ENCODE measurements at regions not wholly inside any gene's neighbourhood (a gene's known extent, or its start where the extent isn't known, plus 50 kb on each side); places are given as distances from the start of the nearest gene placed in this dataset.

GRCh38 chr1:219506936-219507335 is 106.0 kb downstream of the ZC3H11B start:
- no peak for TF ChIP-seq CTCF (IDR thresholded peaks at IDR 0.05; ENCODE audit: unreplicated experiment)
- no peaks in the 10 kb centered on the region for H3K36me3 Mint-ChIP-seq (ENCODE audit: low read depth, unreplicated experiment)
- no peak overlapping the region for H3K4me3 Mint-ChIP-seq (ENCODE audit: unreplicated experiment)
- H3K27me3 Mint-ChIP-seq (ENCODE audit: unreplicated experiment): no peaks in the 10 kb centered on the region
- DNase-seq (ENCODE audit: low spot score): no peak
- H3K9me3 Mint-ChIP-seq (ENCODE audit: unreplicated experiment): no peaks in the 10 kb centered on the region
- no peak overlapping the region for H3K27ac Mint-ChIP-seq (ENCODE audit: unreplicated experiment)
- no peaks in the 10 kb centered on the region for H3K4me1 Mint-ChIP-seq (ENCODE audit: unreplicated experiment)

DNA sequence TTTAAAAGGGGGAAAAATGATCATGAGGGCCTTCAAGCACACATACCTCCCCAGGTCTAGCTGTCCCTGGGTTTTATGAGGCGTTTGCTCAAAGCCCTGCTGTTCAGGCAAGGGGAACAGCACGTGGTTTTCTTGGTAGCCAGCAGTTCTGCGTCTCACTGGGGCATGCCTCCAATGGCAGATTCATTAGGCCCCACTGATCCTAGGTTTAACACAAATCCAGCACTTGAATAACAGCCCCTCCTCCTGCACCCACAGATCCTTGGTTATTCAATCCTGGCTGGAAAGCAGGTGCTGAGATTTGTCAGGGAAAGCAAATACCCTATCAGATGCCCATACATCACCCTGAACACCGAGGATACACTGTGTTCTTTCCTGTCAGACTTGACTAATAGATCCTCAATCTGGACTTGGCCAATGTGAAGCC is 106.4 kb downstream of the ZC3H11B start:
- TF ChIP-seq CTCF (IDR thresholded peaks at IDR 0.05; ENCODE audit: unreplicated experiment): no peak
- no peaks in the 10 kb centered on the region for H3K9me3 Mint-ChIP-seq (ENCODE audit: unreplicated experiment)
- no peaks in the 10 kb centered on the region for H3K36me3 Mint-ChIP-seq (ENCODE audit: low read depth, unreplicated experiment)
- H3K4me3 Mint-ChIP-seq (ENCODE audit: unreplicated experiment): no peak overlapping the region
- no peaks in the 10 kb centered on the region for H3K4me1 Mint-ChIP-seq (ENCODE audit: unreplicated experiment)
- no peak overlapping the region for H3K27ac Mint-ChIP-seq (ENCODE audit: unreplicated experiment)
- DNase-seq (ENCODE audit: low spot score): no peak
- H3K27me3 Mint-ChIP-seq (ENCODE audit: unreplicated experiment): no peaks in the 10 kb centered on the region

GRCh38 chr1:219505886-219506285 is 107.0 kb downstream of the ZC3H11B start:
- no peak for TF ChIP-seq CTCF (IDR thresholded peaks at IDR 0.05; ENCODE audit: unreplicated experiment)
- DNase-seq (ENCODE audit: low spot score): no peak
- no peaks in the 10 kb centered on the region for H3K4me1 Mint-ChIP-seq (ENCODE audit: unreplicated experiment)
- H3K9me3 Mint-ChIP-seq (ENCODE audit: unreplicated experiment): no peaks in the 10 kb centered on the region
- H3K4me3 Mint-ChIP-seq (ENCODE audit: unreplicated experiment): no peak overlapping the region
- no peaks in the 10 kb centered on the region for H3K36me3 Mint-ChIP-seq (ENCODE audit: low read depth, unreplicated experiment)
- H3K27me3 Mint-ChIP-seq (ENCODE audit: unreplicated experiment): no peaks in the 10 kb centered on the region
- no peak overlapping the region for H3K27ac Mint-ChIP-seq (ENCODE audit: unreplicated experiment)

- Mint-ChIP-seq H3K9me3 (ENCODE audit: unreplicated experiment) (no peaks in the 10 kb centered on the region), H3K27me3 (ENCODE audit: unreplicated experiment) (no peaks in the 10 kb centered on the region), H3K4me1 (ENCODE audit: unreplicated experiment) (peaks cover 3% of the 10 kb centered on the region), H3K27ac (ENCODE audit: unreplicated experiment) (no peak overlapping the region), H3K4me3 (ENCODE audit: unreplicated experiment) (no peak overlapping the region), H3K36me3 (ENCODE audit: low read depth, unreplicated experiment) (no peaks in the 10 kb centered on the region)
- TF ChIP-seq CTCF (IDR thresholded peaks at IDR 0.05; ENCODE audit: unreplicated experiment): no peak
- DNase-seq (ENCODE audit: low spot score): no peak
Observed at GRCh38 chr1:219503604-219504003, 109.3 kb downstream of the ZC3H11B start.

GRCh38 chr1:219500327-219500897 is 112.5 kb downstream of the ZC3H11B start:
- no peaks in the 10 kb centered on the region for H3K27me3 Mint-ChIP-seq (ENCODE audit: unreplicated experiment)
- peaks cover 3% of the 10 kb centered on the region for H3K4me1 Mint-ChIP-seq (ENCODE audit: unreplicated experiment)
- H3K4me3 Mint-ChIP-seq (ENCODE audit: unreplicated experiment): no peak overlapping the region
- H3K9me3 Mint-ChIP-seq (ENCODE audit: unreplicated experiment): no peaks in the 10 kb centered on the region
- H3K36me3 Mint-ChIP-seq (ENCODE audit: low read depth, unreplicated experiment): no peaks in the 10 kb centered on the region
- no peak for DNase-seq (ENCODE audit: low spot score)
- no peak overlapping the region for H3K27ac Mint-ChIP-seq (ENCODE audit: unreplicated experiment)
- no peak for TF ChIP-seq CTCF (IDR thresholded peaks at IDR 0.05; ENCODE audit: unreplicated experiment)

Data from endothelial cell (in vitro differentiated cells).